DOHH2 (cell line): ENCODE measurements at regions not wholly inside any gene's neighbourhood (a gene's known extent, or its start where the extent isn't known, plus 50 kb on each side); places are given as distances from the start of the nearest gene placed in this dataset.

Experiments used
- CTCF ChIP-seq: fragments of 200-600 bp; sonication (generic); IDR thresholded peaks from one replicate; pipeline ENCODE4 v1.5.1; 2014; ENCODE audit warnings: antibody characterized with exemption, mild to moderate bottlenecking, low read depth, low read length; ENCODE audit not compliant: poor library complexity, severe bottlenecking
- EZH2phosphoT487 ChIP-seq: fragments of 200-600 bp; sonication (generic); IDR thresholded peaks from 2 replicates; pipeline ENCODE4 v1.6.1; 2017; ENCODE audit warnings: borderline replicate concordance, mild to moderate bottlenecking, antibody characterized with exemption, low read length, moderate library complexity, mixed read lengths

GRCh38 chr10:121323443-121323842 lies 274.8 kb downstream of the FGFR2 start:
- no peak for TF ChIP-seq CTCF
- no peak for TF ChIP-seq EZH2phosphoT487
